ENCODE measurements at regions not wholly inside any gene's neighbourhood (a gene's known extent, or its start where the extent isn't known, plus 50 kb on each side); places are given as distances from the start of the nearest gene placed in this dataset.

- Histone ChIP-seq H3K27me3 (ENCODE audit: control insufficient read depth in 2 of 2, insufficient read depth in 2 of 2, low read length in 2 of 2) (no peaks in the 10 kb centered on the region), H3K27ac (ENCODE audit: extremely low read depth, low read depth, low read length) (no peak overlapping the region), H3K4me2 (ENCODE audit: insufficient read depth, low read length) (no peak overlapping the region), H4K20me1 (replicated peaks; ENCODE audit: control insufficient read depth, insufficient read depth, low read length) (no peaks in the 10 kb centered on the region), H3K4me3 (no peak overlapping the region), H3K9me1 (ENCODE audit: control insufficient read depth, insufficient read depth, low read length) (no peaks in the 10 kb centered on the region), H3K9ac (ENCODE audit: insufficient read depth in 1 of 2, low read depth in 2 of 2, low read length in 2 of 2) (no peak overlapping the region), H2AFZ (ENCODE audit: low read depth, low read length) (no peak overlapping the region), H3K4me1 (replicated peaks in 1 of 2; ENCODE audit: control insufficient read depth in 2 of 2, insufficient read depth in 2 of 2, low read length in 2 of 2) (no peaks in the 10 kb centered on the region), H3K9me3 (replicated peaks; ENCODE audit: control insufficient read depth, insufficient read depth, low read depth, low read length) (no peaks in the 10 kb centered on the region), H3K36me3 (ENCODE audit: control insufficient read depth, insufficient read depth, low read length) (no peaks in the 10 kb centered on the region), H3K79me2 (ENCODE audit: control insufficient read depth, insufficient read depth, low read length) (no peaks in the 10 kb centered on the region)
- DNase-seq (ENCODE audit: extremely low read depth in 1 of 4, low spot score in 3 of 4) (no peak), FAIRE-seq (no peak), ATAC-seq (no peak)
- TF ChIP-seq SAFB (IDR thresholded peaks at IDR 0.05; ENCODE audit: borderline replicate concordance, low read depth, low read length) (no peak), SOX6 (IDR thresholded peaks at IDR 0.05) (no peak), RBM25 (IDR thresholded peaks at IDR 0.05; ENCODE audit: low read depth, low read length, severe bottlenecking) (no peak), GABPB2 (CRISPR knock-in tag; conservative IDR thresholded peaks at IDR 0.05) (no peak), ZNF717 (CRISPR knock-in tag; IDR thresholded peaks at IDR 0.05) (no peak), OTX1 (CRISPR knock-in tag; IDR thresholded peaks at IDR 0.05) (no peak), WHSC1 (IDR thresholded peaks at IDR 0.05; ENCODE audit: low read length) (no peak), KLF1 (tag; IDR thresholded peaks at IDR 0.05) (no peak), HDAC3 (IDR thresholded peaks at IDR 0.05; ENCODE audit: borderline replicate concordance, partially characterized antibody) (no peak), ZNF668 (CRISPR knock-in tag; IDR thresholded peaks at IDR 0.05) (no peak)
- TF ChIP-seq, protein P1, sequence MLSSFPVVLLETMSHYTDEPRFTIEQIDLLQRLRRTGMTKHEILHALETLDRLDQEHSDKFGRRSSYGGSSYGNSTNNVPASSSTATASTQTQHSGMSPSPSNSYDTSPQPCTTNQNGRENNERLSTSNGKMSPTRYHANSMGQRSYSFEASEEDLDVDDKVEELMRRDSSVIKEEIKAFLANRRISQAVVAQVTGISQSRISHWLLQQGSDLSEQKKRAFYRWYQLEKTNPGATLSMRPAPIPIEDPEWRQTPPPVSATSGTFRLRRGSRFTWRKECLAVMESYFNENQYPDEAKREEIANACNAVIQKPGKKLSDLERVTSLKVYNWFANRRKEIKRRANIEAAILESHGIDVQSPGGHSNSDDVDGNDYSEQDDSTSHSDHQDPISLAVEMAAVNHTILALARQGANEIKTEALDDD (IDR thresholded peaks at IDR 0.05), result no peak
- TF ChIP-seq, protein P2, sequence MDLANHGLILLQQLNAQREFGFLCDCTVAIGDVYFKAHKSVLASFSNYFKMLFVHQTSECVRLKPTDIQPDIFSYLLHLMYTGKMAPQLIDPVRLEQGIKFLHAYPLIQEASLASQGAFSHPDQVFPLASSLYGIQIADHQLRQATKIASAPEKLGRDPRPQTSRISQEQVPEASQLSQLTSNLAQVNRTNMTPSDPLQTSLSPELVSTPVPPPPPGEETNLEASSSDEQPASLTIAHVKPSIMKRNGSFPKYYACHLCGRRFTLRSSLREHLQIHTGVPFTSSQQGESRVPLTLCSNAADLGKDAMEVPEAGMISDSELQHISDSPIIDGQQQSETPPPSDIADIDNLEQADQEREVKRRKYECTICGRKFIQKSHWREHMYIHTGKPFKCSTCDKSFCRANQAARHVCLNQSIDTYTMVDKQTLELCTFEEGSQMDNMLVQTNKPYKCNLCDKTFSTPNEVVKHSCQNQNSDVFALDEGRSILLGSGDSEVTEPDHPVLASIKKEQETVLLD (IDR thresholded peaks at IDR 0.05), result no peak
- intact Hi-C loops (cut with micrococcal nuclease) (no loop called here), in situ Hi-C loops (cut with MboI) (no loop called here)
- ChIA-PET POLR2A (no interaction called here), CTCF (ENCODE audit: low intra/inter-chr PET ratio) (no interaction called here)
- BruUV-seq (replicated peaks), result no TSS peak
- 0% methylated on average over 3 of the region's 3 CpGs for WGBS (ENCODE audit: insufficient coverage, low coverage, missing lambda C conversion rate)
Measured at GRCh38 chr14:38847161-38847560, 255.9 kb downstream of the SEC23A start.
